Activated CD8-positive, alpha-beta memory T cell treated with anti-CD3 and anti-CD28 coated beads for 48 hours (primary cell): ENCODE measurements at regions not wholly inside any gene's neighbourhood (a gene's known extent, or its start where the extent isn't known, plus 50 kb on each side); places are given as distances from the start of the nearest gene placed in this dataset.

Experiments used
- DNase-seq, 3 experiments: peaks; one replicate each; pipeline ENCODE4 v3.0.0-alpha.2; 2020; ENCODE audit warnings: low read depth in 2 of 3, low spot score in 2 of 3

- DNase-seq = no peak
These were observed 190.1 kb downstream of the HLX start for GRCh38 chr1:221069178-221069903.

GRCh38 chr1:221069986-221070385 is 190.7 kb downstream of the HLX start:
- no peak for DNase-seq

GRCh38 chr1:221071777-221072176 is 192.5 kb downstream of the HLX start:
- DNase-seq = no peak

- DNase-seq = no peak
These were observed 193.0 kb downstream of the HLX start for GRCh38 chr1:221072214-221072613.

GRCh38 chr1:221074332-221074731 is 195.1 kb downstream of the HLX start:
- no peak for DNase-seq

GRCh38 chr1:221075911-221076310 is 196.7 kb downstream of the HLX start:
- no peak for DNase-seq

- DNase-seq = no peak
These were observed 197.2 kb downstream of the HLX start for GRCh38 chr1:221076391-221076811.

- DNase-seq = no peak
These were observed 199.2 kb downstream of the HLX start for GRCh38 chr1:221078260-221078965.

- no peak for DNase-seq
These were observed 204.7 kb downstream of the HLX start for GRCh38 chr1:221083902-221084301.

GRCh38 chr1:221084681-221085080 is 205.4 kb downstream of the HLX start:
- no peak for DNase-seq

GRCh38 chr1:221085701-221086375 is 206.6 kb downstream of the HLX start:
- no peak for DNase-seq

GRCh38 chr1:221087919-221088318 is 208.7 kb downstream of the HLX start:
- no peak for DNase-seq

GRCh38 chr1:221089273-221089672 is 210.0 kb downstream of the HLX start:
- no peak for DNase-seq

GRCh38 chr1:221089803-221090202 is 210.6 kb downstream of the HLX start:
- DNase-seq = no peak

GRCh38 chr1:221093903-221094791 is 214.9 kb downstream of the HLX start:
- no peak for DNase-seq

- no peak for DNase-seq
These were observed 218.4 kb downstream of the HLX start for GRCh38 chr1:221097479-221098281.

- no peak for DNase-seq
These were observed 219.5 kb downstream of the HLX start for GRCh38 chr1:221098471-221099405.

- no peak for DNase-seq
These were observed 220.7 kb downstream of the HLX start for GRCh38 chr1:221099747-221100595.
